SH-SY5Y (cell line): ENCODE measurements at regions not wholly inside any gene's neighbourhood (a gene's known extent, or its start where the extent isn't known, plus 50 kb on each side); places are given as distances from the start of the nearest gene placed in this dataset.

Experiments
- GATA2 ChIP-seq: IDR thresholded peaks from 2 replicates; pipeline ENCODE4 v1.6.1; 2011; ENCODE audit warnings: mild to moderate bottlenecking, low read depth, low read length
- GATA3 ChIP-seq: IDR thresholded peaks from 2 replicates; pipeline ENCODE4 v1.6.1; 2011; ENCODE audit warnings: low read depth, mild to moderate bottlenecking, low read length, moderate library complexity

GRCh38 chr14:71204768-71205167 is 297.5 kb downstream of the PCNX1 start:
- TF ChIP-seq GATA3 (no peak), GATA2 (no peak)
